SK-N-SH treated with all-trans-retinoic acid at 6 μM for 48 hours (cell line): ENCODE measurements at regions not wholly inside any gene's neighbourhood (a gene's known extent, or its start where the extent isn't known, plus 50 kb on each side); places are given as distances from the start of the nearest gene placed in this dataset.
"Not testable (repeated sequence)": the region's sequence is repeated elsewhere in the genome, so short reads cannot be mapped to it uniquely, and the experiment has no call there.

ENCODE experiments used
- CREB5 ChIP-seq: fragments of 250-450 bp; sonication (Bioruptor Pico); IDR thresholded peaks from 2 replicates; pipeline ENCODE4 v1.5.1; 2020; ENCODE audit warnings: low read depth, mild to moderate bottlenecking, moderate library complexity
- CSRNP3 ChIP-seq: fragments of 250-450 bp; sonication (Bioruptor Pico); IDR thresholded peaks from 2 replicates; pipeline ENCODE4 v1.5.1; 2021; ENCODE audit warnings: mild to moderate bottlenecking, moderate library complexity
- PATZ1 ChIP-seq: fragments of 250-450 bp; sonication (Bioruptor Pico); IDR thresholded peaks from 2 replicates; pipeline ENCODE4 v1.8.0; 2020; ENCODE audit warnings: mild to moderate bottlenecking, moderate library complexity, borderline replicate concordance
- POU6F1 ChIP-seq: fragments of 250-450 bp; sonication (Bioruptor Pico); IDR thresholded peaks from 2 replicates; pipeline ENCODE4 v1.8.0; 2021; ENCODE audit warnings: low read depth, mild to moderate bottlenecking, moderate library complexity, borderline replicate concordance
- RARB ChIP-seq: fragments of 250-450 bp; sonication (Bioruptor Pico); IDR thresholded peaks from 2 replicates; pipeline ENCODE4 v1.8.0; 2021; ENCODE audit warnings: mild to moderate bottlenecking, moderate library complexity
- TCF4 ChIP-seq: fragments of 250-450 bp; sonication (Bioruptor Pico); IDR thresholded peaks from 2 replicates; pipeline ENCODE4 v1.8.0; 2021; ENCODE audit warnings: mild to moderate bottlenecking, moderate library complexity, borderline replicate concordance
- TSHZ2 ChIP-seq: fragments of 250-450 bp; sonication (Bioruptor Pico); IDR thresholded peaks from 2 replicates; pipeline ENCODE4 v1.5.0; 2020; ENCODE audit warnings: mild to moderate bottlenecking, moderate library complexity
- ZNF70 ChIP-seq: fragments of 450-650 bp; formaldehyde crosslinking; IDR thresholded peaks from 2 replicates; pipeline ENCODE4 v1.5.0; 2020; ENCODE audit warnings: mild to moderate bottlenecking, moderate library complexity

- not testable (repeated sequence) for TF ChIP-seq TCF4 (CRISPR knock-in tag); ZNF70 (CRISPR knock-in tag); CREB5; PATZ1 (CRISPR knock-in tag); RARB (CRISPR knock-in tag); POU6F1 (CRISPR knock-in tag); TSHZ2 (CRISPR knock-in tag); CSRNP3 (CRISPR knock-in tag)
Measured at GRCh38 chr17:20651022-20651421, 71.5 kb downstream of the CDRT15L2 start.
